K562 (cell line): ENCODE measurements at regions not wholly inside any gene's neighbourhood (a gene's known extent, or its start where the extent isn't known, plus 50 kb on each side); places are given as distances from the start of the nearest gene placed in this dataset.

Source experiments
- ATAC-seq: fragments of 200-7000 bp; cut with Tn5 transposase; 3 replicates; pipeline ENCODE4 v1.9.1; 2020; ENCODE audit warnings: moderate library complexity
- BruUV-seq: library from RNA; stranded (reverse); fragments of 400-500 nt; replicated peaks from 2 replicates; lab custom pipeline; 2021; lab: Mats Ljungman, UMichigan
- CTCF ChIA-PET: fragments of 300-600 bp; formaldehyde crosslinking; extraction: SDS; loops from one replicate; lab custom pipeline; 2021; ENCODE audit warnings: low intra/inter-chr PET ratio; lab: Yijun Ruan, JAX
- POLR2A ChIA-PET: fragments of 300-600, 350-650 bp; sonication (Branson Sonifier 250); formaldehyde crosslinking; extraction: SDS; loops from one replicate; lab custom pipeline; 2021; ENCODE audit warnings: antibody characterized with exemption, inconsistent platforms; lab: Yijun Ruan, JAX
- DNase-seq, 4 experiments: peaks; one replicate each; pipeline versions ENCODE4 v3.0.0 to v3.0.0-alpha.2; 2011 to 2018; ENCODE audit warnings: low spot score in 3 of 4, mixed read lengths in 3 of 4; ENCODE audit errors: extremely low read depth in 1 of 4
- FAIRE-seq: peaks from 2 replicates; lab custom pipeline; 2011; peaks lifted over from hg19 to GRCh38; lab: Jason Lieb, UNC
- H2AFZ ChIP-seq: 2 replicates; pipeline ENCODE4 v1.6.0; 2011; ENCODE audit warnings: low read depth, low read length, control low read depth, inconsistent platforms
- H3K27ac ChIP-seq: fragments of 200-600 bp; 3 replicates; pipeline ENCODE4 v1.8.0; 2011; ENCODE audit warnings: low read depth, mild to moderate bottlenecking, control low read depth, inconsistent platforms, low read length, moderate library complexity, mixed read lengths; ENCODE audit errors: extremely low read depth
- H3K27me3 ChIP-seq, 2 experiments: fragments of 300-600 bp in 1 of 2; 2 replicates in 1 of 2; 3 replicates in 1 of 2; pipeline versions ENCODE4 v1.6.0 to v1.8.0; 2011; ENCODE audit warnings: inconsistent platforms in 2 of 2, low read length in 2 of 2, mild to moderate bottlenecking in 1 of 2, mixed read lengths in 1 of 2, moderate library complexity in 1 of 2; ENCODE audit not compliant: control insufficient read depth in 2 of 2, insufficient read depth in 2 of 2
- H3K36me3 ChIP-seq: fragments of 300-600 bp; 3 replicates; pipeline ENCODE4 v1.8.0; 2011; ENCODE audit warnings: mild to moderate bottlenecking, low read length, inconsistent platforms; ENCODE audit not compliant: control insufficient read depth, insufficient read depth
- H3K4me1 ChIP-seq, 2 experiments: fragments of 200-600 bp in 1 of 2; replicated peaks in 1 of 2; 2 replicates in 1 of 2; 3 replicates in 1 of 2; pipeline versions ENCODE4 v1.5.1 to v1.8.0; 2011; ENCODE audit warnings: inconsistent platforms in 2 of 2, low read length in 2 of 2, mild to moderate bottlenecking in 1 of 2, mixed read lengths in 1 of 2, moderate library complexity in 1 of 2; ENCODE audit not compliant: control insufficient read depth in 2 of 2, insufficient read depth in 2 of 2
- H3K4me2 ChIP-seq: 2 replicates; pipeline ENCODE4 v1.6.1; 2011; ENCODE audit warnings: low read length, control low read depth, inconsistent platforms, mixed read lengths; ENCODE audit not compliant: insufficient read depth
- H3K4me3 ChIP-seq: fragments of 200-600 bp; sonication (generic), shearing (Covaris generic); 2 replicates; pipeline ENCODE4 v1.5.1; 2016; ENCODE audit warnings: control low read depth, inconsistent platforms
- H3K79me2 ChIP-seq: fragments of 200-600 bp; 3 replicates; pipeline ENCODE4 v1.8.0; 2011; ENCODE audit warnings: low read length, inconsistent platforms; ENCODE audit not compliant: control insufficient read depth, insufficient read depth
- H3K9ac ChIP-seq, 2 experiments: 2 replicates each; pipeline versions ENCODE4 v1.6.0 to v1.6.1; 2011; ENCODE audit warnings: low read depth in 2 of 2, low read length in 2 of 2, control low read depth in 1 of 2, inconsistent platforms in 1 of 2, mild to moderate bottlenecking in 1 of 2, mixed read lengths in 1 of 2; ENCODE audit not compliant: insufficient read depth in 1 of 2
- H3K9me1 ChIP-seq: one replicate; pipeline ENCODE4 v1.6.0; 2011; ENCODE audit warnings: inconsistent platforms, mild to moderate bottlenecking, low read length, moderate library complexity; ENCODE audit not compliant: control insufficient read depth, insufficient read depth
- H3K9me3 ChIP-seq: replicated peaks from 2 replicates; pipeline ENCODE4 v1.5.1; 2011; ENCODE audit warnings: low read depth, low read length, inconsistent platforms; ENCODE audit not compliant: control insufficient read depth, insufficient read depth
- H4K20me1 ChIP-seq: replicated peaks from 2 replicates; pipeline ENCODE4 v1.6.1; 2011; ENCODE audit warnings: low read length, inconsistent platforms, mixed read lengths; ENCODE audit not compliant: control insufficient read depth, insufficient read depth
- CHD1 ChIP-seq: fragments of 200-600 bp; sonication (generic); IDR thresholded peaks from one replicate; pipeline ENCODE4 v1.6.1; 2012; ENCODE audit warnings: mild to moderate bottlenecking, moderate library complexity, low read length, inconsistent platforms
- ETV5 ChIP-seq: sonication (generic); formaldehyde crosslinking; IDR thresholded peaks from 2 replicates; pipeline ENCODE4 v1.4.0; 2020; ENCODE audit warnings: low read depth, mild to moderate bottlenecking, missing genetic modification reagents
- IFI16 ChIP-seq: fragments of 250-450 bp; sonication (Bioruptor Pico); IDR thresholded peaks from 2 replicates; pipeline ENCODE4 v2.1.2; 2022; ENCODE audit warnings: mild to moderate bottlenecking, inconsistent platforms
- NFE2L1 ChIP-seq: fragments of 450-650 bp; IDR thresholded peaks from 2 replicates; pipeline ENCODE4 v1.6.1; 2016; ENCODE audit warnings: missing genetic modification characterization, low read depth, mild to moderate bottlenecking, missing compliant biosample characterization, moderate library complexity, borderline replicate concordance
- TBP ChIP-seq: optimal IDR thresholded peaks from 2 replicates; pipeline ENCODE3; 2011; ENCODE audit warnings: low read depth, low read length, improper control_type of control experiment
- ZEB2 ChIP-seq: fragments of 450-650 bp; IDR thresholded peaks from 2 replicates; pipeline ENCODE4 v1.6.1; 2016
- WGBS: fragments of 100-300 bp; shearing (Covaris generic); methylation state at CpG from one replicate; pipeline ENCODE4 v1.1.6; 2016; ENCODE audit warnings: low coverage, mixed read lengths; ENCODE audit not compliant: insufficient coverage; ENCODE audit errors: missing lambda C conversion rate; 5-methylcytosine and 5-hydroxymethylcytosine counted together
- in situ Hi-C: fragments of 300-500 bp; cut with MboI; formaldehyde crosslinking; loops from 4 replicates; pipeline ENCODE4 v1.15.0; 2018; ENCODE audit warnings: inconsistent platforms, mixed read lengths
- intact Hi-C: fragments of 100-400 bp; cut with micrococcal nuclease; formaldehyde crosslinking; loops from 2 replicates; pipeline ENCODE4 v1.14.2; 2022
- TF ChIP-seq, protein P1 (sequence below): IDR thresholded peaks from 2 replicates; pipeline ENCODE4 v1.6.1; 2011; ENCODE audit not compliant: insufficient read length; ENCODE audit errors: extremely low read depth
- TF ChIP-seq, protein P2 (sequence below), 2 experiments: fragments of 450-650 bp; IDR thresholded peaks; 2 replicates each; pipeline ENCODE4 v1.6.1; 2016

- WGBS, result 2% methylated on average over 3 of the region's 3 CpGs
- H3K4me3 ChIP-seq, result no peak overlapping the region
- no peaks in the 10 kb centered on the region for H3K36me3 ChIP-seq
- intact Hi-C loops, result no loop called here
- H3K4me2 ChIP-seq, result no peak overlapping the region
- POLR2A ChIA-PET, result interaction anchor here (1.0 kb wide), 1 partner anchor 23 kb away, joined by 3 read pairs; no protein-coding TSS in a partner anchor
- no peaks in the 10 kb centered on the region for H4K20me1 ChIP-seq
- H3K79me2 ChIP-seq, result no peaks in the 10 kb centered on the region
- no peak for DNase-seq
- H3K4me1 ChIP-seq, result no peaks in the 10 kb centered on the region
- ATAC-seq, result no peak
- H3K9ac ChIP-seq, result no peak overlapping the region
- H2AFZ ChIP-seq, result no peak overlapping the region
- H3K9me3 ChIP-seq, result no peaks in the 10 kb centered on the region
- no peaks in the 10 kb centered on the region for H3K27me3 ChIP-seq
- H3K9me1 ChIP-seq, result no peaks in the 10 kb centered on the region
- CTCF ChIA-PET, result no interaction called here
- TF ChIP-seq ETV5 (CRISPR knock-in tag), result no peak
- no peak for TF ChIP-seq IFI16 (CRISPR knock-in tag)
- no peak for TF ChIP-seq CHD1
- TF ChIP-seq, protein P1, sequence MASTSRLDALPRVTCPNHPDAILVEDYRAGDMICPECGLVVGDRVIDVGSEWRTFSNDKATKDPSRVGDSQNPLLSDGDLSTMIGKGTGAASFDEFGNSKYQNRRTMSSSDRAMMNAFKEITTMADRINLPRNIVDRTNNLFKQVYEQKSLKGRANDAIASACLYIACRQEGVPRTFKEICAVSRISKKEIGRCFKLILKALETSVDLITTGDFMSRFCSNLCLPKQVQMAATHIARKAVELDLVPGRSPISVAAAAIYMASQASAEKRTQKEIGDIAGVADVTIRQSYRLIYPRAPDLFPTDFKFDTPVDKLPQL, result no peak
- no peak for TF ChIP-seq ZEB2
- no peak for TF ChIP-seq TBP
- TF ChIP-seq, protein P2, sequence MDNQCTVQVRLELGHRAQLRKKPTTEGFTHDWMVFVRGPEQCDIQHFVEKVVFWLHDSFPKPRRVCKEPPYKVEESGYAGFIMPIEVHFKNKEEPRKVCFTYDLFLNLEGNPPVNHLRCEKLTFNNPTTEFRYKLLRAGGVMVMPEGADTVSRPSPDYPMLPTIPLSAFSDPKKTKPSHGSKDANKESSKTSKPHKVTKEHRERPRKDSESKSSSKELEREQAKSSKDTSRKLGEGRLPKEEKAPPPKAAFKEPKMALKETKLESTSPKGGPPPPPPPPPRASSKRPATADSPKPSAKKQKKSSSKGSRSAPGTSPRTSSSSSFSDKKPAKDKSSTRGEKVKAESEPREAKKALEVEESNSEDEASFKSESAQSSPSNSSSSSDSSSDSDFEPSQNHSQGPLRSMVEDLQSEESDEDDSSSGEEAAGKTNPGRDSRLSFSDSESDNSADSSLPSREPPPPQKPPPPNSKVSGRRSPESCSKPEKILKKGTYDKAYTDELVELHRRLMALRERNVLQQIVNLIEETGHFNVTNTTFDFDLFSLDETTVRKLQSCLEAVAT (IDR thresholded peaks at IDR 0.05), result no peak
- no peak for TF ChIP-seq NFE2L1
- TF ChIP-seq, all 486 proteins: peak for 0
- in situ Hi-C loops, result no loop called here
- no TSS peak for BruUV-seq
- no peak for FAIRE-seq
- H3K27ac ChIP-seq, result no peak overlapping the region
These were observed 434.8 kb upstream of the HTR1E start for GRCh38 chr6:86502497-86502896.
